PC-9 (cell line): ENCODE measurements at regions not wholly inside any gene's neighbourhood (a gene's known extent, or its start where the extent isn't known, plus 50 kb on each side); places are given as distances from the start of the nearest gene placed in this dataset.

Experiments
- EZH2 ChIP-seq: fragments of 200-600 bp; sonication (generic); IDR thresholded peaks from 2 replicates; pipeline ENCODE4 v1.8.0; 2017; ENCODE audit warnings: antibody characterized with exemption, low read depth
- TF ChIP-seq, protein P1 (sequence below): fragments of 200-600 bp; sonication (generic); conservative IDR thresholded peaks from 2 replicates; pipeline ENCODE4 v1.6.1; 2017; ENCODE audit warnings: mixed run types, antibody characterized with exemption, mild to moderate bottlenecking, moderate library complexity

DNA sequence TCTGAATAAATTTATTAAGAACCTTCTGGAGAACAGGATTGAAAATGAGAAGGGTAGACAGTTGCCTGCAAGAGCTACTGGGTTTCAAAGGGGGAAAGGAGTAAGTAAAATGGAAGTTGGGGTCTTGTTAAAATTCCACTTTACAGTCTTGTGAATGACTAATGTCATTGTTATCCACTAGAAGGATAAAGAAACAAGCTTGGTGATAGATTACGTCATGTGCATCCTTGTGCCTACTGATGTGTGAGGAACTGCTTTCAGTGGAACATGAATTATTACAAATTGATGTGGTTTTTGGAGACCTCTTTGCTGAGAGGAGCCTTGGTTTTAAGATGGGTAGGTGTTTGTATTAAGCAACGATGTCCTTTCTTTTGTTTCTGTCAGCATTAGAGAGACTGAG is 272.5 kb upstream of the PRICKLE1 start:
- no peak for TF ChIP-seq EZH2
- TF ChIP-seq, protein P1, sequence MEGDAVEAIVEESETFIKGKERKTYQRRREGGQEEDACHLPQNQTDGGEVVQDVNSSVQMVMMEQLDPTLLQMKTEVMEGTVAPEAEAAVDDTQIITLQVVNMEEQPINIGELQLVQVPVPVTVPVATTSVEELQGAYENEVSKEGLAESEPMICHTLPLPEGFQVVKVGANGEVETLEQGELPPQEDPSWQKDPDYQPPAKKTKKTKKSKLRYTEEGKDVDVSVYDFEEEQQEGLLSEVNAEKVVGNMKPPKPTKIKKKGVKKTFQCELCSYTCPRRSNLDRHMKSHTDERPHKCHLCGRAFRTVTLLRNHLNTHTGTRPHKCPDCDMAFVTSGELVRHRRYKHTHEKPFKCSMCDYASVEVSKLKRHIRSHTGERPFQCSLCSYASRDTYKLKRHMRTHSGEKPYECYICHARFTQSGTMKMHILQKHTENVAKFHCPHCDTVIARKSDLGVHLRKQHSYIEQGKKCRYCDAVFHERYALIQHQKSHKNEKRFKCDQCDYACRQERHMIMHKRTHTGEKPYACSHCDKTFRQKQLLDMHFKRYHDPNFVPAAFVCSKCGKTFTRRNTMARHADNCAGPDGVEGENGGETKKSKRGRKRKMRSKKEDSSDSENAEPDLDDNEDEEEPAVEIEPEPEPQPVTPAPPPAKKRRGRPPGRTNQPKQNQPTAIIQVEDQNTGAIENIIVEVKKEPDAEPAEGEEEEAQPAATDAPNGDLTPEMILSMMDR: no peak
